ENCODE measurements at regions not wholly inside any gene's neighbourhood (a gene's known extent, or its start where the extent isn't known, plus 50 kb on each side); places are given as distances from the start of the nearest gene placed in this dataset.
"Not testable (repeated sequence)": the region's sequence is repeated elsewhere in the genome, so short reads cannot be mapped to it uniquely, and the experiment has no call there.

DNA sequence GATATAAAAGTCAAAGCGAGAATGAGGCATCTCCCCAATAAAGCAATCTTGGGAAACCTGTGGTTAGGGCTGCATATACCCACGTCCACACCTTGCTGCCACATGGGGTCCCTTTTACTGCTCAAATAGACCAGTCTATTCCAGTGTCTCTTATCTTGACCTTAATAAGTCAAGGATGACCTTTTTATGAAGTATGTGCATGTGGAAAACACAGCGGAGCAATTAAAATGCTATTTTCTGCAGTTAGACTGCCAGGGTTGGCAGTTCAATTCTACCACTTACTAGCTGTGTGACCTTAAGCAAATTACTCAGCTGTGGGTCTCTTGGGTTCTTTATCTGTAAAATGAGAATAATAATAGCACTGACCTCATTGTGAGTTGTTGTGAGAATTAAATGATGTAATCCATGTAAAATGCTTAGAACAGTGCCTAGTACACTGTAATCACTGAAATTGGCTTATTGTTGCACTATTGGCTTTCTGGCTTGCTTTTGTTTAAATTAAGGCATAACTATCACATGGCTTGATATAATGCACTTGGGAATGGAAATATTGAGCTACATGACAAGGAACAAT, 67.8 kb upstream of the HSPB3 start:
- 93% methylated on average over 3 of the region's 3 CpGs for WGBS
- Histone ChIP-seq H3K9me3 (ENCODE audit: insufficient read depth, low read depth, low read length) (no peaks in the 10 kb centered on the region), H3K27ac (ENCODE audit: low read depth, low read length) (no peak overlapping the region), H3K9ac (ENCODE audit: low read depth, low read length) (no peak overlapping the region), H3K4me3 (ENCODE audit: low read length) (no peak overlapping the region), H3K4me1 (ENCODE audit: insufficient read depth, low read length) (no peaks in the 10 kb centered on the region), H3K27me3 (ENCODE audit: insufficient read depth, low read length) (no peaks in the 10 kb centered on the region), H3K36me3 (ENCODE audit: insufficient read depth, low read length) (no peaks in the 10 kb centered on the region)

DNA sequence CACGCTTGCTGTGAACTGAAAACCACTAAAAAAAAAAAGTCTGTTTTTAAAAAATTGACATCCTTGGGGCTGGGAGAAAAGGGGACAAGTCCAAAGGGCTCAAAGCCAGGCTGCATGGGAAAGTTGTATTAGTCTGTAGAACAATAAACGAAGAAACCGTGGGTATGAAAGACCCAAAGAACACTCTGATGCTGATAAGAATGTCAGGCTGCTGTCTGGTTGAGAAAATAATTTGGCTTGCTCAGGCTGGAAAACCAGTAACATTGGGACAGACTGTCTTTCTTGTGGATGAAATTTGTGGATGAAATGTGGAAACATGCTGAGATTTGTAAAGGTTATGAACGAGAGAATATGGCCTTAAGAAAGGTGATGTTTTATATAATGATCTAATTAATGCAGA, 68.5 kb upstream of the HSPB3 start:
- Histone ChIP-seq H3K9me3 (ENCODE audit: insufficient read depth, low read depth, low read length) (no peaks in the 10 kb centered on the region), H3K4me3 (ENCODE audit: low read length) (no peak overlapping the region), H3K27ac (ENCODE audit: low read depth, low read length) (no peak overlapping the region), H3K4me1 (ENCODE audit: insufficient read depth, low read length) (no peaks in the 10 kb centered on the region), H3K27me3 (ENCODE audit: insufficient read depth, low read length) (no peaks in the 10 kb centered on the region), H3K36me3 (ENCODE audit: insufficient read depth, low read length) (no peaks in the 10 kb centered on the region), H3K9ac (ENCODE audit: low read depth, low read length) (no peak overlapping the region)
- 89% methylated on average over 4 of the region's 4 CpGs for WGBS

DNA sequence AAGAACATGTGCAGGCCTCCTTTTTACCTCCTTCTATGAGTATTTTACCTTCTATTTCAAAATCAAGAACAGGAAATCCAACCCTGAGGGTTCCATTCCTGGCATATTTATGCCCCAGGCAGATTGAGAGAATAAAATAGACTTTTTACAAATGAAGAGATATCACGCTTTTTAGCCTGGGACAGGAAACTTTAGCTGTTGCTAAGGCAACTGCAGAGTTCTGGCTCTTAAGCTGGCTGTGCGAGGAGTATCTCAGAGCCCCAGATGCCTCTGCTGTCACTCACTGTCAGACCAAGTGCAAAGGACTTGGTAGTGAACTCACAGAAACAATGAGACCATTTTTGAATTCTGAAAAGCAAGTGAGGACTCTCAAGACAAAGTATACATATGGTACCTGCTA, 69.5 kb upstream of the HSPB3 start:
- no peaks in the 10 kb centered on the region for H3K9me3 ChIP-seq (ENCODE audit: insufficient read depth, low read depth, low read length)
- 93% methylated on average over 2 of the region's 2 CpGs for WGBS
- no peaks in the 10 kb centered on the region for H3K36me3 ChIP-seq (ENCODE audit: insufficient read depth, low read length)
- no peak overlapping the region for H3K27ac ChIP-seq (ENCODE audit: low read depth, low read length)
- H3K4me1 ChIP-seq (ENCODE audit: insufficient read depth, low read length): no peaks in the 10 kb centered on the region
- no peaks in the 10 kb centered on the region for H3K27me3 ChIP-seq (ENCODE audit: insufficient read depth, low read length)
- no peak overlapping the region for H3K9ac ChIP-seq (ENCODE audit: low read depth, low read length)
- H3K4me3 ChIP-seq (ENCODE audit: low read length): no peak overlapping the region

DNA sequence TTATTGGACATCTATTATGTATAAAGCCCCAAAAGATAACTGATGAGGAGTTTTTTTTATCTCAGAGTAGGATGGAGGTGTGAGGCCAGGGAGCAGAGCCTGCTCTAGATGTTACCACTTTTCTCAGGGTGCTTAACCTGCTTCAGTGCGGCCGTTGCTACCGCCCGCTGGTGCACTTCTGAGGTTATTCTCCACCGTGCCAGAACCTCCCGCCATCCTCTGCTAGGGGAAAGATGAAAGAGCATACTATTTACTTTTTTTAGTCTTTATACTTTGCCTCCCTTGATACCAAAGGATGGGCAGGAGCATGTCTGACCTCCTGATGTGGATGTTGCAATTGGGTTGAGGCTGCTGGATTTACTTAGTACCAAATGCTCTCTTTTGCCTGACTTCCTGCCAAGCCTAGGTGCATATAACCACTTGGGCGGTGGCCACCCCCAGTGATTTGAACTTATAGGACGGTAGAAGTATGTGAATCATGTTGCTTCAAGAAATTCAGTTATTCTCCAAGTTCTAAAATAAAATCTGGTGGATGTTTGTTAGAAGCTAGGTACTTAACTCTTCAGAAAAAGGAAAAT, 71.1 kb upstream of the HSPB3 start:
- 89% methylated on average over 6 of the region's 8 CpGs for WGBS
- Histone ChIP-seq H3K36me3 (ENCODE audit: insufficient read depth, low read length) (no peaks in the 10 kb centered on the region), H3K4me1 (ENCODE audit: insufficient read depth, low read length) (no peaks in the 10 kb centered on the region), H3K27ac (ENCODE audit: low read depth, low read length) (no peak overlapping the region), H3K27me3 (ENCODE audit: insufficient read depth, low read length) (no peaks in the 10 kb centered on the region), H3K9ac (ENCODE audit: low read depth, low read length) (no peak overlapping the region), H3K9me3 (ENCODE audit: insufficient read depth, low read depth, low read length) (peaks cover 6% of the 10 kb centered on the region; the same call in 1 of the 2 replicates), H3K4me3 (ENCODE audit: low read length) (no peak overlapping the region)

DNA sequence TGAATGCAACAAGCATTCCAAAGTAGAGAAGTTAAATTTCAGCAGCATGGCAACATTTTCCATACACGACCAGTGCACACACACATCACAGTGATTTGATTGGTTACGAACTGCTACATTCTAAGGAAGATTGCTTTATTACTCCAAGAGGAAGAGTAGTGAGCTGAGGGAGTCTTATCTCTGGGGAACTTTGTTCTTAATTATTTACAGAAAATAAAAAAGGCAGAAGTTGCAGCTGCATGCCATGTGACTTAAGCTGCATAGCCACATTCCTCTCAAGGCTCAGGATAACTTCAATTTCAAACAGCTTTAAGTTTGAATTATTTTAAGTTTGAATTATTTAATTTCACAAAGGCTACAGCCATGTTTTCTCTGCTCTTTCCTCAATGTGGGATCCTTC, 71.6 kb upstream of the HSPB3 start:
- Histone ChIP-seq H3K9ac (ENCODE audit: low read depth, low read length) (no peak overlapping the region), H3K27me3 (ENCODE audit: insufficient read depth, low read length) (no peaks in the 10 kb centered on the region), H3K9me3 (ENCODE audit: insufficient read depth, low read depth, low read length) (peaks cover 6% of the 10 kb centered on the region; the same call in 1 of the 2 replicates), H3K4me3 (ENCODE audit: low read length) (no peak overlapping the region), H3K27ac (ENCODE audit: low read depth, low read length) (no peak overlapping the region), H3K36me3 (ENCODE audit: insufficient read depth, low read length) (no peaks in the 10 kb centered on the region), H3K4me1 (ENCODE audit: insufficient read depth, low read length) (no peaks in the 10 kb centered on the region)
- WGBS: 79% methylated on average over 2 of the region's 2 CpGs

DNA sequence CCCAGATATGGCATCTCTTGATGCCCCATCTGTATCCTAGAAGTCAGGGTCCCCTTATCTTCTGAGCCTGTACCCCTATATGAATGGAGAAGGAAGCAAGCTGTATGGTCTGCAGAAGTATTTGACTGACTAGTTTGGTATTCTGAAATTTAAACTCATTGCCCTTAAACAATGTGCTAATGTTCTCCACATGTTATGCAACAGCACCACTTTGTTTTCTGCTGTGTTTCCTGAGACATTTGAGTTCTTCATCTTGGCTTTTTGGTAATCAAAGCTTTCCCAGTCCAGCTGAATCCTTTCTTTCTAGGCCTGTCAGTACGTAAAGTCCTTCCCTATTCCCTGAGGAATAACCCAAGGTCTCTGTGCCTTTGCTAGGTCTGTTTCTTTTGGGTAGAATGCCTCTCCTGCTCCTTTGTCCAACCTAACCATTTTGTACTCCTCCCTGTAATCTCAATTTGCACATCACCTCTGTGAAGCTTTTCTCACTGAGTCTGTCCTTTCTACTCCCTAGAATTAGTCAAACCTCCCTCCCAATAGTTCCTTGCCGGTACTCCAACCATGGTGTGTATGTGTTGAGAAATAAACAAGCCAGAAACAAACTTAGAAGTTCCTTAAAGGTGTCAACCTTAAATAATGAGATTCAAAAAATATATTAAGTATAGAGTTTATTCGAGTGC, 72.1 kb upstream of the HSPB3 start:
- WGBS: 84% methylated on average over 2 of the region's 3 CpGs
- H3K9ac ChIP-seq (ENCODE audit: low read depth, low read length): no peak overlapping the region
- no peaks in the 10 kb centered on the region for H3K36me3 ChIP-seq (ENCODE audit: insufficient read depth, low read length)
- H3K4me3 ChIP-seq (ENCODE audit: low read length): no peak overlapping the region
- H3K4me1 ChIP-seq (ENCODE audit: insufficient read depth, low read length): no peaks in the 10 kb centered on the region
- no peak overlapping the region for H3K27ac ChIP-seq (ENCODE audit: low read depth, low read length)
- peaks cover 6% of the 10 kb centered on the region; the same call in 1 of the 2 replicates for H3K9me3 ChIP-seq (ENCODE audit: insufficient read depth, low read depth, low read length)
- no peaks in the 10 kb centered on the region for H3K27me3 ChIP-seq (ENCODE audit: insufficient read depth, low read length)

DNA sequence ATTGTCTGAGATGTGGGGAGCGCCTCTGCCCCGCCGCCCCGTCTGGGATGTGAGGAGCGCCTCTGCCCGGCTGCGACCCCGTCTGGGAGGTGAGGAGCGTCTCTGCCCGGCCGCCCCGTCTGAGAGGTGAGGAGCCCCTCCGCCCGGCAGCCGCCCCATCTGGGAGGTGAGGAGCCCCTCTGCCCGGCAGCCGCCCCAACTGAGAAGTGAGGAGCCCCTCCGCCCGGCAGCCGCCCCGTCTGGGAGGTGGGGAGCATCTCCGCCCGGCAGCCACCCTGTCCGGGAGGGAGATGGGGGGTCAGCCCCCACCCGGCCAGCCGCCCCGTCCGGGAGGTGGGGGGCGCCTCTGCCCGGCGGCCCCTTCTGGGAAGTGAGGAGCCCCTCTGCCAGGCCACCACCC, 70.9 kb upstream of the ARL15 start:
- not testable (repeated sequence) for H3K27me3 ChIP-seq (ENCODE audit: insufficient read depth, low read length); H3K4me1 ChIP-seq (ENCODE audit: insufficient read depth, low read length); H3K36me3 ChIP-seq (ENCODE audit: insufficient read depth, low read length); H3K27ac ChIP-seq (ENCODE audit: low read depth, low read length); H3K9ac ChIP-seq (ENCODE audit: low read depth, low read length); H3K4me3 ChIP-seq (ENCODE audit: low read length)
- peaks cover 12% of the 10 kb centered on the region; the same call in 1 of the 2 replicates for H3K9me3 ChIP-seq (ENCODE audit: insufficient read depth, low read depth, low read length)
- 95% methylated on average over 31 of the region's 31 CpGs for WGBS

DNA sequence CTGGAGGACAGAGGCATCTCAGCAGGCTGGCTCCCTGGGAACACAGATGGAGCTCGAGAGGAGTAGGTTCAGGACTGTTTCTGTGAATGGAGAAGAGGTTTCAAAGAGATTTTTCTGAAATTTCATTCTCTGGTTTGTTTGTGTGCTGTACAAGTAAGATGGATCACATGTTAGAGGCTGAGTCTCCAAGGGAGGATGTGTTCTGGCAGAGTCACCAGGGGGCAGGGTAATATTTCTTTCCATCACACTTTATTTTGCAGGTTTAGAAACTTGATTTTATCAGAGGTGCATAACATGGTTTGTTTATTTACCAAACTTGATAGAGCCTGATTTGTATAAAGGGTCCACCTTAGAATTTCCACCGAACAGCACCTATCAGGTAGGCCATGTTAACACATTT, 69.2 kb upstream of the ARL15 start:
- H3K9me3 ChIP-seq (ENCODE audit: insufficient read depth, low read depth, low read length): peaks cover 12% of the 10 kb centered on the region; the same call in 1 of the 2 replicates
- 90% methylated on average over 2 of the region's 2 CpGs for WGBS

DNA sequence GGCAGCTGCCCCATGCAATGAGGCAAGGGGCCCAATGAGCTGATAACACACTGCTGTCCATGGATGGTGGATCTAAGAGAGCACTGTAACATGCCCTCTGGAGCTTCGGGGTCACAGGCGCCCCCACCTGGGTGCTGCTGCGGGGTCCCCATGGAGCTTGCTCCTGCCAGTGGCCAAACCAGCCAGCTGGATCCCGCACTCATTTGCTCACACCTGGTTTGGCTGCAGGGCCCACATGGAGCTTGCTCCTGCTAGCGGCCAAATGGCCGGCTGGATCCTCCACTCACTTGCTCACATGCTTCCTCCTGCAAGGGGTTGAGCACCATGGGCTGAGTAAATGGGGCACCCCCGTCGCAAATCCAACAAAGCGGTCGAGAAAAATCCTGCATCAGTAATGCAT, 68.3 kb upstream of the ARL15 start:
- Histone ChIP-seq H3K27ac (ENCODE audit: low read depth, low read length) (no peak overlapping the region), H3K36me3 (ENCODE audit: insufficient read depth, low read length) (no peaks in the 10 kb centered on the region), H3K4me3 (ENCODE audit: low read length) (no peak overlapping the region), H3K9me3 (ENCODE audit: insufficient read depth, low read depth, low read length) (peaks cover 12% of the 10 kb centered on the region; the same call in 1 of the 2 replicates), H3K4me1 (ENCODE audit: insufficient read depth, low read length) (no peaks in the 10 kb centered on the region), H3K9ac (ENCODE audit: low read depth, low read length) (no peak overlapping the region), H3K27me3 (ENCODE audit: insufficient read depth, low read length) (no peaks in the 10 kb centered on the region)
- WGBS: 96% methylated on average over 10 of the region's 10 CpGs

More for the DNA sequence above, 69.2 kb upstream of the ARL15 start:
- Histone ChIP-seq H3K27ac (ENCODE audit: low read depth, low read length) (no peak overlapping the region), H3K27me3 (ENCODE audit: insufficient read depth, low read length) (no peaks in the 10 kb centered on the region), H3K4me1 (ENCODE audit: insufficient read depth, low read length) (no peaks in the 10 kb centered on the region), H3K4me3 (ENCODE audit: low read length) (no peak overlapping the region), H3K36me3 (ENCODE audit: insufficient read depth, low read length) (no peaks in the 10 kb centered on the region), H3K9ac (ENCODE audit: low read depth, low read length) (no peak overlapping the region)

DNA sequence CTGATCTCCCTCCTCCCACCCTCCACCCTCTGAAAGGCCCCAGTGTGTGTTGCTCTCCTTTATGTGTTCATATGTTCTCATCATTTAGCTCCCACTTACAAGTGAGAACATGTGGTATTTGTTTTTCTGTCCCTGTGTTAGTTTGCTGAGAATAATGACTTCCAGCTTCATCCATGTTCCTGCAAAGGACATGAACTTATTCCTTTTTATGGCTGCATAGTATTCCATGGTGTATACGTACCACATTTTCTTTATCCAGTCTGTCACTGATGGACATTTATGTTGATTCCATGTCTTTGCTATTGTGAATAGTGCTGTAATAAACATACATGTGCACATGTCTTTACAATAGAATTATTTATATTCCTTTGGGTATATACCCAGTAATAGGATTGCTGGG, 67.0 kb upstream of the ARL15 start:
- H3K27me3 ChIP-seq (ENCODE audit: insufficient read depth, low read length); H3K9ac ChIP-seq (ENCODE audit: low read depth, low read length); H3K4me1 ChIP-seq (ENCODE audit: insufficient read depth, low read length); H3K36me3 ChIP-seq (ENCODE audit: insufficient read depth, low read length); H3K27ac ChIP-seq (ENCODE audit: low read depth, low read length); H3K4me3 ChIP-seq (ENCODE audit: low read length): not testable (repeated sequence)
- H3K9me3 ChIP-seq (ENCODE audit: insufficient read depth, low read depth, low read length): peaks cover 15% of the 10 kb centered on the region; the same call in 1 of the 2 replicates
- WGBS: 100% methylated on average over 1 of the region's 1 CpG

DNA sequence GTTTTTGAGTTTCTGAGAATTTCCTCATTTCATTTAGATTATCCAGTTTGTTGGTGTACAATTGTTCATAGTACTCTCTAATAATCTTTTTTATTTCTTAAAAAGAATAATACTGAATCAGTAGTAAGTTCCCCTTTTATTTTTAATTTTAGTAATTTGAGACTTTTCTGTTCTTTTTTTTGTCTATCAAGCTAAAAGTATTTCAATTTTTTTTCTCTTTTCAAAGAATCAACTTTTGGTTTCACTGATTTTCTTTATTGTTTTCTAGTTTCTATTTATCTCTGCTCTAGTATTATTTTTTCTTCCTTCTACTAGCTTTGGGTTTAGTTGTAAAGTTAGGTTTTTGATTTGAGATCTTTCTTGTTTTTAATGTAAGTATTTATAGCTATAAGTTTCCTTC, 60.6 kb upstream of the ARL15 start:
- Histone ChIP-seq H3K27ac (ENCODE audit: low read depth, low read length) (no peak overlapping the region), H3K4me3 (ENCODE audit: low read length) (no peak overlapping the region), H3K27me3 (ENCODE audit: insufficient read depth, low read length) (no peaks in the 10 kb centered on the region), H3K9me3 (ENCODE audit: insufficient read depth, low read depth, low read length) (0 out of 2 replicates have a peak, but pooled peaks cover 2% of the 10 kb centered on the region), H3K4me1 (ENCODE audit: insufficient read depth, low read length) (no peaks in the 10 kb centered on the region), H3K9ac (ENCODE audit: low read depth, low read length) (no peak overlapping the region), H3K36me3 (ENCODE audit: insufficient read depth, low read length) (no peaks in the 10 kb centered on the region)

Data from HUES64 (cell line).